HG03108 (cell line): ENCODE measurements at regions not wholly inside any gene's neighbourhood (a gene's known extent, or its start where the extent isn't known, plus 50 kb on each side); places are given as distances from the start of the nearest gene placed in this dataset.
"Not testable (repeated sequence)": the region's sequence is repeated elsewhere in the genome, so short reads cannot be mapped to it uniquely, and the experiment has no call there.

Experiments
- ATAC-seq: cut with Tn5 transposase; IDR thresholded peaks from one replicate; pipeline ENCODE4 v1.9.1; 2021; ENCODE audit warnings: moderate library complexity; ENCODE audit not compliant: unreplicated experiment

DNA sequence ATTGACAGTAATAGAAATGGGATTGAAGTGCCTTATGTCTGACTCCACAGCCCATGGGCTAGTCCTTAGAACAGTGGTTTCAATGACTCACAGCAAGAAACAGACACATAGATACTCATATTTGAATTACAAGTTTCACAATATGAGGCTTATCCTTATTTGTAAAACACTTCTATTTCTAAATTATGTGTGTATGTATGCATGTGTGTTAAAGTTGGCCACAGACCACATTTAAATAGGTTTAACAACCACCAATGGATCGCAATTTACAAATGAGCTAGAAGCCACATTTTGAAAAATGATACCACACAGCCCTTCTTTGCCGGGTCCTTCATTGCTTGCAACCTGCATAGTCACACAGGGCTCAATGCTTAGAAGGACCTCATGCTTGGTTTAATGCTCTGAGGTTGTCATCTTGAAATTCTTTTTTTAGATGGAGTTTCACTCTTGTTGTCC lies 157.8 kb upstream of the PREP start:
- ATAC-seq, result peak; percentile 91

DNA sequence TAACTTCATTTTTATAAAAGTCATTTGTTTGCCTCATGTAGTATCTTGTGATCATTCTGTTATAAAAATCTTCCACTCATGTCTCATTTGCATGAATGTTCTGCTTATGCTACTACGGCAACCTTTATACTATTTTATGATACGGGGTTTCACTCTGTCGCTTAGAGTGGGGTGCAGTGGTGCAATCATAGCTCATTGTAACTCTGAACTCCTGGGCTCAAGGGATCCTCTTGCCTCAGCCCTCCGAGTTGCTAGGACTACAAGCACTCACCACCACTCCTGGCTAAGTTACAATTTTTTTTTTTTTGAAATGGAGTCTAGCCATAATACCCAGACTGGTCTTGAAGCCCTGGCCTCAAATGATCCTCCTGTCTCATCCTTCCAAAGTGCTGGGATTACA lies 154.4 kb upstream of the PREP start:
- no peak for ATAC-seq

GRCh38 chr6:105553171-105553570 lies 150.3 kb upstream of the PREP start:
- ATAC-seq, result no peak

DNA sequence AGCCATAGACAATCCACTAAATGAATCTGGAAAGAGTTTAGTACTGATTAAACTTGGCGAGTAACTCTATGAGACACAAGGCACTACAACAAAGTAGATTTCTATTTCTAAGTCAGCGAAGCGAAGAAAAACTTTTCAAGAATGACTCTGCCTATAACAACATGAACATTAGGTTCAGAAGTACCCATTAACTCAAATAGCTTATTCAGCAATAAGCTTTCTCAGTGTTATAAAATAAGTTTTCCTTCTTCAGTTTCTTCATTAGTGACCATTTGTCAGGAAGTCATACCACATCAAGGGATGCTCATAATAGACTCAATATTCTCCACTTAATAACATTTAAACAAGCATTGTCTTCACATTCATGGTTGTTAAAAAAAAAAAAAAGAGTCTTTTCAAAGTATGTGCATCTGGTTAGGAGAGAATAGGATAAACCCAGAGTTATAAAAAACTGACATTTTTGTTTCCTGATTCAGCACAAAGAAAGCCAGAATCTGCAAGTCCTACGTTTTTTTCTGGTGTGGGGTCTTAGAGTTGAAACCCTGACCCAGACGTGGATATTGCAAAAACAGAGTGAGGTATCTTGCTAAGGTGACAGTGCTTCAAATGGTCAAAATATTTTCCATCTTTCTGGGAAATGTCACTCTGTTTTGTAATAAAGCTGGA lies 148.2 kb upstream of the PREP start:
- no peak for ATAC-seq

DNA sequence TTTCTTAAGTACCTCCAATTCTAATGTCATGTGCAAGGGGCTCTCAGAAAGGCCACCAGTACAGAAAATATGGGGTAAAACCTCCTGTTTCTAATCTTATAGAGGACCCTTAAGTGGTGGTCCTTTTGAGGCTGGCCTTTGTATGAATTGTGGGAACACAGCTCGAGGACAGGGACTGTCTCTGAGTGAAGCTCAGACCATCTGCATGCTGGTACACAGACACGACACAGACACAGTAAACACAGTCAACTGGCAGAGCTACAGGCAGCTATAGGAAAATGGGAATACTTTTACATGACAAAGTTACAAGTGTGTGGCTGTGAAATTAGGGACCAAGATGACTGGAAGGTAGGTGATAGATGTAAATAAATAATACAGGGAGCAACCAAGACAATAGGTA lies 143.9 kb upstream of the PREP start:
- no peak for ATAC-seq

GRCh38 chr6:105545947-105546731 lies 143.3 kb upstream of the PREP start:
- no peak for ATAC-seq

DNA sequence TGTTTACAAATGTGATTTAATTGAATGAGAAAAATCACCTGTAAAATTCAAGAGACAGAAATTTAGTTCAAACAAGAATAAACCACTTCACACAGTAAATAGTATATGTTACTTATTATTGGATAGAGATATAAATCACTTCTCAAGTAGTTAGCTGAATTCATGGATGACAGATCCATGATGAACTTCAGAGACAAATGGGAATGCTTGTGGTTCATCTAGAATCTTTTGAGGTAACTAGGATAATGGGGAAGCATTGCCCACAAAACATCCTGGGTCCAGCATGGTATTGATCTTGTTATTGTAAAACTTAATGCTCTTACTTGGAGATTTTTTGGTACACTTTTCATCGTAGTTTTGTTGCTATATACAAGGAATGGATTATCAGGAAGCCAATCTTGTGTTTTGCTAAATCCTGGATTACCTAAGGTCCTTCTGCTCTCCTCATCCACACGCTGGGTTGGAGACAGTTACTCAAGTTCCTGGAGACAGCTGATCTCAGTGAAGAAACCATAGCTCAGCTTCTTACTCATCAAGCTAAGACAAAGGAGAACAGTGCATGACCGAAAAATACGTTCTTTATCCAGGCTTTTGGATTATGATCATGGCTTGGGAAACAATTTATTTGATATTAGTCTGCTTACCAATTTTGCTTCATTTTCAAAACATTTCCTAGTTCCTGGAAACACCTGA lies 142.5 kb upstream of the PREP start:
- no peak for ATAC-seq

GRCh38 chr6:105539911-105540310 lies 137.0 kb upstream of the PREP start:
- no peak for ATAC-seq

GRCh38 chr6:105537981-105538578 lies 135.2 kb upstream of the PREP start:
- no peak for ATAC-seq

DNA sequence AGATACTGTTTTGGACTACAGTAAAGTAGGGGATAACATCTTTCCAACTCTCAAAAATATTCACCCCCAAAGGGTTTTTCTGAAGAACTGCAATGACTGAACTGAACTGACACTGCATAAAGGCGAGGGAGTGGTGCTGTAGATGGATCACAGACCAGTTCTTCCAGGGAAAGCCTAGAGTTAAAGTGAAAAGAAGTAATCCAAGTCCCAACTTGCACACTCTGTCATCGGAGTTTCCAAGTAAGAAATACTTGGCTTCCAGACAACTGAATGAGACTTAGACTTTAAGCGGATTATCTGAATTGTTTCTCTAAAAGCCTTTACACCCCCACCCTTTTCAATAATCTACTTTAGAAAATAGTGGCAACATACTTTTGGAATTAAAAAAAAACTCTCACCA lies 134.1 kb upstream of the PREP start:
- no peak for ATAC-seq

- no peak for ATAC-seq
Measured at GRCh38 chr6:105533301-105533700, 130.4 kb upstream of the PREP start.

GRCh38 chr6:105526225-105526872 lies 123.5 kb upstream of the PREP start:
- ATAC-seq, result no peak

- ATAC-seq, result no peak
Measured at GRCh38 chr6:105522626-105523322, 119.9 kb upstream of the PREP start.

DNA sequence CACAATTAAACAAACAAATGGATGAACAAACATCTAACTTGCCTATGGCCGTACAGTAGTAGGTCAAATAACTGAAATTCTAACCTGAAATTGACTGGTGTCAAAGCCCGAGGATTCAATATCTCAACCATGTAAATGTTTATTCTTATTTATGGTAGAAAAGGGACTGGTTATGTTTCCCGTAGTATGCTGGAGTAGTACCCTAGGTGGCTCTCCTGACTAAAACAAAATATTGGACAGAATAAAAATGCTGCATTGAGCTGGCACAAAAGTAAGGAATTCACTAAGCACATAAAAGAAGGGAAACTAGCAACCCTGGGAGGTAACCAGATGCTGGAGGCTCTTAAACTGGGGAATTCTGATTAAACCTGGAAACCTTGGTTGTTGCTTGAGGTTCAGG lies 117.1 kb upstream of the PREP start:
- no peak for ATAC-seq

GRCh38 chr6:105518993-105519392 lies 116.1 kb upstream of the PREP start:
- ATAC-seq, result not testable (repeated sequence)

DNA sequence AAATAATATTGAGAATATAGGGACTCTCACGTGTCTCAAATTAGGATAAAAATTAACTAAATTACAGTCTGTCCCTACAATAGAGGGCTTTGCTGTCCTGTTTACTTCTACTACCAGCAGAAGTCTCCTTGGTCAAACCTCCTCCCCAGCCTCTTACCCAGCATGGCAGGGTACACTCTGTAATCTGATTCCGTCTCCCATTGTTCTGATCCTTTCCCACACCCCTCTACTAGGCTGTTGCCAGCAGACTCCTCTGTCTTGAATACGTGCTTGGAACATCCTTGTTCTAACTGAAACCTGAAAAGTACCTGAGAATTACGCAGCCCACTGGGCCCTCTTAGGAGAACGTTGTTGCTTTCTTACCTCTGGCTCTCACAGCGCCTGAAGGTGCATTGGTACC lies 112.2 kb upstream of the PREP start:
- no peak for ATAC-seq

DNA sequence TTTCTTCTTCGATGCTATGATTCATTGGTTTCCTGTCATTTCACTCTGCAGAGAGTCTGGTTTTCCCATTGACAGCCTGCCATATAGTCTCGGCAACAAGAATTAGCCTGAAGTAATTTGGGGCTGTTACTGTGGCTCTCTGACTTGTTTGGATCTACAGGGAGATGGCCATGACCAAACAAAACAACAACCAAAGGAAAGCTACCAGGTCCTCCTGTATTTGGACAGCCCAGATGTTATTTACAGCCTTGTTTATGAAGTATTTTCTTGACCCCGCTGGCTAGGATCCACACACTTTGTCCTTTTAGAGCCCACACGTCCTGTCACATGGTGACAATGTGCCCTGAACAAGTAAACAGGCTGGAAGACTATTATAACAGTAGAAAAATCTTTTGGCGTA lies 111.4 kb upstream of the PREP start:
- ATAC-seq, result no peak

DNA sequence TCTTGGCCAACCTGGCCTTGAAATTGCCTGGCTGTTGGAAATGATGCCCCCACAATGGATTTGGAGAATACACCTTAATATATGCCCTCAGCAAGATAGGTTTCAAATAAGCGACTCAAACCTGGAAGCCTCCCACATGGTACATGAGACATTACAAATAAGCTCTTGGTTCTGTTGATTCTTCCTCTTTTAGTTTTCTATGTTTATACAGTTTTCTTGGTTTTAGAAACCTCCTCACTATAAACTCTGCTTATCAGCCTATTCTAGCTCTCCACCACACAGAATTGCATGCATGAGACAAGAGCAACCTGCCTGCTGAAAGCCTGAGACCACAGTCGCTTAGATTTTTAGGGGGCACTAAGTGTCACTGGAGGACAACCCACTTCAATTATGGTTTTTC lies 108.8 kb upstream of the PREP start:
- no peak for ATAC-seq

DNA sequence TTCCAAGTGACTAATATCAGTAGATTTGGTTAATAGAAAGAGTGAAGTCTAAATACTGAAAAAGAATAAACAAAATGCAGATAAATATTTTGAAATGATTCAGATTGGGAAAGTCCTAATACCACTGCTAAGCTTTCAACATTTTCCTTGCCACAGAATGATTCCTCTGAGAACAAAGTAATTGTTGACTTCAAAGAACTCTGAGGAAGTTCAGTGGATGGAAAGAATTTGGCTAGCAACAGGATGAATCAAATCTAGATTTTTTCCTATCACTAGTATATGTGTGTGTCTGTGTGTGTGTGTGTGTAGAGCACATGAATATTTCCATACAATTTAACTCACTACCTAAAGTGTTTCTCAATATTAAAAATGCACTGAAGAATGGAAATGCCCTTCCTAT lies 107.9 kb upstream of the PREP start:
- no peak for ATAC-seq

- no peak for ATAC-seq
Measured at GRCh38 chr6:105509506-105510331, 106.8 kb upstream of the PREP start.
